ENCODE measurements at regions not wholly inside any gene's neighbourhood (a gene's known extent, or its start where the extent isn't known, plus 50 kb on each side); places are given as distances from the start of the nearest gene placed in this dataset.

- Histone ChIP-seq H4K5ac (ENCODE audit: low read depth, low read length) (no peak overlapping the region), H3K4ac (ENCODE audit: low read depth, low read length) (no peak overlapping the region), H3K36me3 (ENCODE audit: control insufficient read depth, insufficient read depth, low read length) (no peaks in the 10 kb centered on the region), H3K56ac (ENCODE audit: extremely low read depth, insufficient read depth, low read length) (no peak overlapping the region), H3K14ac (replicated peaks; ENCODE audit: low read depth, low read length) (no peak overlapping the region), H3K27ac (ENCODE audit: insufficient read depth, low read length) (no peak overlapping the region), H3K9me1 (ENCODE audit: insufficient read depth, low read length) (no peaks in the 10 kb centered on the region), H3K4me1 (ENCODE audit: control insufficient read depth, insufficient read depth, low read length) (no peaks in the 10 kb centered on the region), H3K23ac (ENCODE audit: low read depth, low read length) (no peak overlapping the region), H2AK5ac (ENCODE audit: low read depth, low read length) (no peak overlapping the region), H4K91ac (ENCODE audit: insufficient read depth, low read depth, low read length) (no peak overlapping the region), H3K9ac (ENCODE audit: low read depth, low read length) (no peak overlapping the region), H2BK20ac (ENCODE audit: low read depth, low read length) (no peak overlapping the region), H3K4me3 (ENCODE audit: insufficient read depth, low read depth, low read length) (no peak overlapping the region), H2BK120ac (ENCODE audit: low read depth, low read length) (no peak overlapping the region), H2AK9ac (replicated peaks; ENCODE audit: low read depth, low read length, poor library complexity) (no peak overlapping the region), H4K8ac (ENCODE audit: low read depth in 2 of 2, low read length in 2 of 2) (no peak overlapping the region), H3K9me3 (ENCODE audit: control insufficient read depth, insufficient read depth, low read length) (peaks cover 7% of the 10 kb centered on the region), H3K4me2 (ENCODE audit: low read depth, low read length) (no peak overlapping the region), H2BK5ac (ENCODE audit: low read depth, low read length, poor library complexity, severe bottlenecking) (no peak overlapping the region), H3K27me3 (ENCODE audit: control insufficient read depth, insufficient read depth, low read length) (no peaks in the 10 kb centered on the region), H3K79me1 (ENCODE audit: low read depth in 1 of 2, low read length in 2 of 2) (no peaks in the 10 kb centered on the region), H4K20me1 (ENCODE audit: insufficient read depth, low read length) (no peaks in the 10 kb centered on the region), H2BK15ac (ENCODE audit: low read depth, low read length) (no peak overlapping the region), H2AFZ (replicated peaks; ENCODE audit: low read length, poor library complexity) (no peak overlapping the region), H3K18ac (ENCODE audit: low read depth, low read length) (no peak overlapping the region)
- TF ChIP-seq CTCF (conservative IDR thresholded peaks at IDR 0.05; ENCODE audit: low read depth, low read length) (no peak), FOS (IDR thresholded peaks at IDR 0.05; ENCODE audit: low read depth, low read length) (no peak), RFX5 (IDR thresholded peaks at IDR 0.05; ENCODE audit: low read depth, low read length) (no peak), RCOR1 (IDR thresholded peaks at IDR 0.05; ENCODE audit: insufficient replicate concordance, low read length) (no peak), ELK1 (IDR thresholded peaks at IDR 0.05; ENCODE audit: borderline replicate concordance, low read depth, low read length) (no peak), RAD21 (IDR thresholded peaks at IDR 0.05; ENCODE audit: low read length) (no peak), USF2 (IDR thresholded peaks at IDR 0.05; ENCODE audit: low read depth, low read length) (no peak), CEBPB (IDR thresholded peaks at IDR 0.05; ENCODE audit: low read depth, low read length) (no peak), CHD1 (IDR thresholded peaks at IDR 0.05; ENCODE audit: low read depth, low read length) (no peak), MAFK (IDR thresholded peaks at IDR 0.05; ENCODE audit: low read depth, low read length) (no peak), POLR2A (IDR thresholded peaks at IDR 0.05; ENCODE audit: low read depth, low read length) (no peak), BHLHE40 (IDR thresholded peaks at IDR 0.05; ENCODE audit: low read depth, low read length) (no peak), SMC3 (IDR thresholded peaks at IDR 0.05; ENCODE audit: low read depth, low read length) (no peak)
- WGBS, 2 experiments (ENCODE audit: extremely low coverage in 2 of 2, insufficient read length in 1 of 2), result no CpG with 5 or more reads among the region's 1 CpG
- dilution Hi-C loops (cut with HindIII; ENCODE audit: low sequenced_read_pairs, unreplicated experiment), result no loop called here
- in situ Hi-C loops (cut with MboI; ENCODE audit: low sequenced_read_pairs), result no loop called here
- POLR2A ChIA-PET (ENCODE audit: unreplicated experiment), result no interaction called here
- CTCF ChIA-PET, result no interaction called here
- BruUV-seq (replicated peaks), result no TSS peak
- ATAC-seq (ENCODE audit: low read depth) (no peak), DNase-seq (no peak)
- intact Hi-C loops (cut with micrococcal nuclease), result no loop called here
Measured at GRCh38 chr3:182036382-182036781, 324.7 kb downstream of the SOX2 start.
